Gastrocnemius medialis (tissue), 4 donors: ENCODE measurements at regions not wholly inside any gene's neighbourhood (a gene's known extent, or its start where the extent isn't known, plus 50 kb on each side); places are given as distances from the start of the nearest gene placed in this dataset.

Experiments used
- ATAC-seq, 2 donors: fragments of 150-250 bp; one replicate each; pipeline ENCODE4 v1.9.1; 2016
- DNase-seq, 2 donors: peaks; one replicate each; pipeline ENCODE4 v3.0.0-alpha.2; 2019
- H3K27ac ChIP-seq, 4 donors: fragments of 200-600 bp; sonication (generic); 1 replicate in 1 of 4; 2 replicates in 3 of 4; pipeline ENCODE4 v1.5.1; 2016 to 2018; ENCODE audit warnings: mild to moderate bottlenecking in 2 of 4, moderate library complexity in 1 of 4
- H3K27me3 ChIP-seq, 3 donors: fragments of 200-600 bp; sonication (generic) in 2 of 3; 1 replicate in 1 of 3; 2 replicates in 2 of 3; pipeline versions ENCODE4 v1.5.1 to v1.6.0; 2016 to 2019; ENCODE audit warnings: mild to moderate bottlenecking in 1 of 3, moderate library complexity in 1 of 3
- H3K36me3 ChIP-seq, 2 donors: fragments of 200-600 bp; sonication (generic) in 1 of 2; one replicate each; pipeline ENCODE4 v1.5.1; 2017 to 2018
- H3K4me1 ChIP-seq, 2 donors: fragments of 200-600 bp; sonication (generic) in 1 of 2; one replicate each; pipeline ENCODE4 v1.5.1; 2016 to 2017; ENCODE audit warnings: mild to moderate bottlenecking in 2 of 2
- H3K4me3 ChIP-seq, 4 donors: fragments of 200-600 bp; sonication (generic) in 3 of 4; 1 replicate in 1 of 4; 2 replicates in 3 of 4; pipeline ENCODE4 v1.5.1; 2016 to 2019; ENCODE audit warnings: mild to moderate bottlenecking in 2 of 4
- H3K9me3 ChIP-seq, 3 donors: fragments of 200-600 bp; sonication (generic) in 2 of 3; 1 replicate in 1 of 3; 2 replicates in 2 of 3; pipeline ENCODE4 v1.5.1; 2016 to 2019
- CTCF ChIP-seq, 5 experiments: fragments of 450-650 bp in 3 of 5; fragments of 200-600 bp in 2 of 5; sonication (generic) in 2 of 5; IDR thresholded peaks in 4 of 5; conservative IDR thresholded peaks in 1 of 5; 1 replicate in 4 of 5; 2 replicates in 1 of 5; pipeline ENCODE4 v1.5.1; 2016 to 2019; ENCODE audit warnings: antibody characterized with exemption in 5 of 5, mild to moderate bottlenecking in 3 of 5, moderate library complexity in 3 of 5
- POLR2A ChIP-seq, 2 donors: fragments of 450-650 bp; IDR thresholded peaks; one replicate each; pipeline ENCODE4 v1.6.1; 2017; ENCODE audit warnings: antibody characterized with exemption in 2 of 2, mild to moderate bottlenecking in 2 of 2, moderate library complexity in 2 of 2
- in situ Hi-C, 4 donors: fragments of 200-750 bp; cut with MboI; loops; one replicate each; pipeline versions ENCODE4 v1.15.0 to v1.8.0; 2017; ENCODE audit warnings: low sequenced_read_pairs in 4 of 4
- intact Hi-C: fragments of 100-400 bp; cut with DNase I; formaldehyde crosslinking; loops from one replicate; pipeline ENCODE4 v1.15.1; 2023; ENCODE audit warnings: low total_unique reads

GRCh38 chr5:116651653-116652052 is 77.0 kb upstream of the SEMA6A start:
- Histone ChIP-seq H3K4me3 (no peak overlapping the region), H3K27me3 (peaks cover 0 to 4% (median 0%) of the 10 kb centered on the region in 3 donors), H3K4me1 (peaks cover 4 to 6% of the 10 kb centered on the region in 2 donors), H3K27ac (no peak overlapping the region), H3K36me3 (no peaks in the 10 kb centered on the region), H3K9me3 (no peaks in the 10 kb centered on the region)
- intact Hi-C loops (loop anchor here (2.0 kb wide), 2 partner anchors 77 to 119 kb away; partner anchors contain the start of gene SEMA6A), in situ Hi-C loops (no loop called here)
- DNase-seq (no peak), ATAC-seq (no peak)
- no peak for TF ChIP-seq CTCF (IDR thresholded peaks at IDR 0.05 in 4 of 5, conservative IDR thresholded peaks at IDR 0.05 in 1 of 5)

GRCh38 chr5:116650964-116651363 is 76.3 kb upstream of the SEMA6A start:
- Histone ChIP-seq H3K27me3 (peaks cover 0 to 4% (median 0%) of the 10 kb centered on the region in 3 donors), H3K4me1 (peaks cover 4 to 6% of the 10 kb centered on the region in 2 donors), H3K27ac (no peak overlapping the region), H3K9me3 (no peaks in the 10 kb centered on the region), H3K4me3 (no peak overlapping the region), H3K36me3 (no peaks in the 10 kb centered on the region)
- in situ Hi-C loops (no loop called here), intact Hi-C loops (no loop called here)
- no peak for ATAC-seq
- DNase-seq: no peak
- TF ChIP-seq POLR2A (IDR thresholded peaks at IDR 0.05) (no peak), CTCF (IDR thresholded peaks at IDR 0.05 in 4 of 5, conservative IDR thresholded peaks at IDR 0.05 in 1 of 5) (no peak)

GRCh38 chr5:116650544-116650943 is 75.9 kb upstream of the SEMA6A start:
- H3K4me3 ChIP-seq: no peak overlapping the region
- peaks cover 4 to 6% of the 10 kb centered on the region in 2 donors for H3K4me1 ChIP-seq
- ATAC-seq (peak in 1 of 2 donors; percentile 23), DNase-seq (peak in 1 of 2 donors; percentile 20)
- no peak overlapping the region for H3K27ac ChIP-seq
- H3K27me3 ChIP-seq: peaks cover 0 to 4% (median 0%) of the 10 kb centered on the region in 3 donors
- in situ Hi-C loops: no loop called here
- intact Hi-C loops: no loop called here
- H3K9me3 ChIP-seq: no peaks in the 10 kb centered on the region
- TF ChIP-seq CTCF (IDR thresholded peaks at IDR 0.05 in 4 of 5, conservative IDR thresholded peaks at IDR 0.05 in 1 of 5) (no peak), POLR2A (IDR thresholded peaks at IDR 0.05) (no peak)
- no peaks in the 10 kb centered on the region for H3K36me3 ChIP-seq

GRCh38 chr5:116646611-116647289 is 72.1 kb upstream of the SEMA6A start:
- intact Hi-C loops: no loop called here
- DNase-seq (no peak), ATAC-seq (no peak)
- H3K4me3 ChIP-seq: no peak overlapping the region
- H3K36me3 ChIP-seq: no peaks in the 10 kb centered on the region
- peaks cover 0 to 4% (median 0%) of the 10 kb centered on the region in 3 donors for H3K27me3 ChIP-seq
- no peak overlapping the region for H3K27ac ChIP-seq
- in situ Hi-C loops: no loop called here
- TF ChIP-seq CTCF (IDR thresholded peaks at IDR 0.05 in 4 of 5, conservative IDR thresholded peaks at IDR 0.05 in 1 of 5) (no peak), POLR2A (IDR thresholded peaks at IDR 0.05) (no peak)
- peaks cover 0 to under 1% of the 10 kb centered on the region in 2 donors for H3K4me1 ChIP-seq
- no peaks in the 10 kb centered on the region for H3K9me3 ChIP-seq
